ENCODE measurements at regions not wholly inside any gene's neighbourhood (a gene's known extent, or its start where the extent isn't known, plus 50 kb on each side); places are given as distances from the start of the nearest gene placed in this dataset.

DNA sequence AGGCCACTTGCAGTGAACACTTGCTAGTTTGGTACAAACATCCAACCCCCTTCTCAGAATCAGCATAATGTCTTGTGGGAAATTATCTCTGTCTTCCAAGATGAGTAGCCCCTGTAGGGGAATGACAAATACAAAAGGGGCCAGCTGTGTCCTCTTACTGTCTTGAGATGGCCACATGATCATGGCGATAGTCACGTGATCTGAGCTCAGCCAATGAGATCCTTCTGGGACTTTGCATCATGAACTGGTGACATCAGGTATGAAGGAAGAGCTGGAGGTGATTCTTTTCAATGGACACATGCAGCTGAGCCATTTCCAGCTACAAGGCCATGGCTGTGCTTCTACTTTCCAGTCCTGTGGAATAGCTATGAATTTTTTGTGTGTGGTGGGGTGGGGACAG, 206.3 kb downstream of the IRX1 start:
- no peaks in the 10 kb centered on the region for H3K36me3 Mint-ChIP-seq (ENCODE audit: low read depth)
- no peaks in the 10 kb centered on the region for H3K4me1 Mint-ChIP-seq (ENCODE audit: low read depth)
- no peak for TF ChIP-seq CTCF (IDR thresholded peaks at IDR 0.05)
- H3K9me3 Mint-ChIP-seq = peaks cover 53% of the 10 kb centered on the region
- H3K4me3 Mint-ChIP-seq = no peak overlapping the region
- no peaks in the 10 kb centered on the region for H3K27me3 Mint-ChIP-seq (ENCODE audit: insufficient read depth)
- DNase-seq = no peak
- H3K27ac Mint-ChIP-seq = no peak overlapping the region

DNA sequence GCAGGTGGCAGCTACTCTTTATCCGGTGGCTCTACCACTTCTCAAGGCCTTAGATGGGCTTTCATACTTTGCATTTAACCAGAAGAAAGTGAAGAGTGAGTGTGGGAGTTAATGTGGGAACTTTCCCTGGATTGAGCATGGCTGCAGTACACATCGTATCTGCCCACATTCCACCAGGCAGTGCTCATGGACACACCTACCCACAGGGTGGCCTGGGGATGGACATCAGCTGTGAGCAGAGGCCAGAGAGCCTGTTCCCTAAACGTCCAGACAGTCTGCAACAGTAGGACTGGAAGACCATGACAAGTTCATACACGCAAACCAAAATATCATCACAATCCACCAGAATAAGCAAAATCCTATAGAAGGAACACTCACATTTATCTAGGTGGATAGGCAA, 213.8 kb downstream of the IRX1 start:
- Mint-ChIP-seq H3K36me3 (ENCODE audit: low read depth) (peaks cover 5% of the 10 kb centered on the region; the same call in 1 of the 2 replicates), H3K4me3 (no peak overlapping the region)
- TF ChIP-seq CTCF (IDR thresholded peaks at IDR 0.05) = no peak

GRCh38 chr5:3811116-3811515, 215.5 kb downstream of the IRX1 start:
- peaks cover 5% of the 10 kb centered on the region; the same call in 1 of the 2 replicates for H3K36me3 Mint-ChIP-seq (ENCODE audit: low read depth)
- no peak overlapping the region for H3K27ac Mint-ChIP-seq
- H3K4me1 Mint-ChIP-seq (ENCODE audit: low read depth) = no peaks in the 10 kb centered on the region
- no peaks in the 10 kb centered on the region for H3K27me3 Mint-ChIP-seq (ENCODE audit: insufficient read depth)
- DNase-seq = no peak
- H3K9me3 Mint-ChIP-seq = peaks cover 49% of the 10 kb centered on the region
- TF ChIP-seq CTCF (IDR thresholded peaks at IDR 0.05) = no peak
- H3K4me3 Mint-ChIP-seq = no peak overlapping the region

More for the DNA sequence above, 213.8 kb downstream of the IRX1 start:
- H3K27ac Mint-ChIP-seq = no peak overlapping the region
- no peaks in the 10 kb centered on the region for H3K4me1 Mint-ChIP-seq (ENCODE audit: low read depth)
- H3K9me3 Mint-ChIP-seq = peaks cover 46% of the 10 kb centered on the region
- no peaks in the 10 kb centered on the region for H3K27me3 Mint-ChIP-seq (ENCODE audit: insufficient read depth)
- DNase-seq = no peak

GRCh38 chr5:3818624-3819023, 223.0 kb downstream of the IRX1 start:
- H3K4me3 Mint-ChIP-seq = no peak overlapping the region
- TF ChIP-seq CTCF (IDR thresholded peaks at IDR 0.05) = no peak
- H3K4me1 Mint-ChIP-seq (ENCODE audit: low read depth) = no peaks in the 10 kb centered on the region
- no peak overlapping the region for H3K27ac Mint-ChIP-seq
- H3K36me3 Mint-ChIP-seq (ENCODE audit: low read depth) = no peaks in the 10 kb centered on the region
- DNase-seq = no peak
- peaks cover 2% of the 10 kb centered on the region; the same call in 1 of the 2 replicates for H3K27me3 Mint-ChIP-seq (ENCODE audit: insufficient read depth)
- peaks cover 62% of the 10 kb centered on the region for H3K9me3 Mint-ChIP-seq

GRCh38 chr5:3825531-3826451, 230.2 kb downstream of the IRX1 start:
- H3K36me3 Mint-ChIP-seq (ENCODE audit: low read depth) = no peaks in the 10 kb centered on the region
- TF ChIP-seq CTCF (IDR thresholded peaks at IDR 0.05) = no peak
- H3K4me3 Mint-ChIP-seq = no peak overlapping the region
- peaks cover 62% of the 10 kb centered on the region for H3K9me3 Mint-ChIP-seq
- no peaks in the 10 kb centered on the region for H3K4me1 Mint-ChIP-seq (ENCODE audit: low read depth)
- H3K27me3 Mint-ChIP-seq (ENCODE audit: insufficient read depth) = no peaks in the 10 kb centered on the region
- no peak for DNase-seq
- H3K27ac Mint-ChIP-seq = no peak overlapping the region
